PC-3 (cell line): ENCODE measurements at regions not wholly inside any gene's neighbourhood (a gene's known extent, or its start where the extent isn't known, plus 50 kb on each side); places are given as distances from the start of the nearest gene placed in this dataset.

Source experiments
- ATAC-seq: fragments of 200-7000 bp; cut with Tn5 transposase; 2 replicates; pipeline ENCODE4 v1.9.1; 2020; ENCODE audit warnings: mild to moderate bottlenecking, moderate library complexity
- BruUV-seq: library from RNA; stranded (reverse); fragments of 400-500 nt; replicated peaks from 2 replicates; lab custom pipeline; 2021; lab: Mats Ljungman, UMichigan
- CTCF ChIA-PET: fragments of 300-600 bp; sonication (Branson Sonifier 250); formaldehyde crosslinking; loops from one replicate; lab custom pipeline; 2022; ENCODE audit warnings: antibody characterized with exemption; lab: Charles Lee
- POLR2A ChIA-PET: fragments of 300-600 bp; sonication (Branson Sonifier 250); formaldehyde crosslinking; loops from one replicate; lab custom pipeline; 2022; ENCODE audit warnings: antibody characterized with exemption; ENCODE audit not compliant: unreplicated experiment; lab: Charles Lee
- DNase-seq: peaks from one replicate; pipeline ENCODE4 v3.0.0-alpha.2; 2015
- H2AFZ ChIP-seq: fragments of 300-600 bp; sonication (generic); 2 replicates; pipeline ENCODE4 v1.6.0; 2016; ENCODE audit warnings: antibody characterized with exemption, low read length
- H3F3A ChIP-seq: fragments of 300-600 bp; sonication (generic); one replicate; pipeline ENCODE4 v1.6.0; 2017; ENCODE audit warnings: antibody characterized with exemption, low read length, control low read depth, mild to moderate bottlenecking; ENCODE audit not compliant: unreplicated experiment
- H3K27ac ChIP-seq: fragments of 300-600 bp; sonication (generic); 2 replicates; pipeline ENCODE4 v1.5.1; 2016; ENCODE audit warnings: mild to moderate bottlenecking, low read length
- H3K27me3 ChIP-seq: fragments of 300-600 bp; sonication (generic); 2 replicates; pipeline ENCODE4 v1.6.1; 2016; ENCODE audit warnings: low read length, mixed read lengths
- H3K36me3 ChIP-seq: fragments of 300-600 bp; sonication (generic); 2 replicates; pipeline ENCODE4 v1.6.1; 2016; ENCODE audit warnings: low read depth, mixed run types, low read length, mixed read lengths
- H3K4me1 ChIP-seq: fragments of 300-600 bp; sonication (generic); 2 replicates; pipeline ENCODE4 v1.5.1; 2016; ENCODE audit warnings: low read length; ENCODE audit not compliant: insufficient read depth
- H3K4me2 ChIP-seq: fragments of 300-600 bp; sonication (generic); 2 replicates; pipeline ENCODE4 v1.6.0; 2016; ENCODE audit warnings: low read length
- H3K4me3 ChIP-seq: fragments of 300-600 bp; sonication (generic); 2 replicates; pipeline ENCODE4 v1.5.1; 2016; ENCODE audit warnings: mild to moderate bottlenecking, low read length, mixed read lengths
- H3K79me2 ChIP-seq: fragments of 300-600 bp; sonication (generic); 2 replicates; pipeline ENCODE4 v1.6.1; 2017; ENCODE audit warnings: low read length, mixed read lengths
- H3K9ac ChIP-seq: fragments of 300-600 bp; sonication (generic); 2 replicates; pipeline ENCODE4 v1.6.0; 2016; ENCODE audit warnings: mild to moderate bottlenecking, low read length
- H3K9me2 ChIP-seq: fragments of 300-600 bp; sonication (generic); replicated peaks from 2 replicates; pipeline ENCODE4 v1.6.1; 2016; ENCODE audit warnings: mixed run types, low read length, mixed read lengths
- H3K9me3 ChIP-seq: fragments of 300-600 bp; sonication (generic); 2 replicates; pipeline ENCODE4 v1.6.1; 2016; ENCODE audit warnings: low read length, mixed read lengths
- H4K20me1 ChIP-seq: fragments of 300-600 bp; sonication (generic); 2 replicates; pipeline ENCODE4 v1.6.1; 2016; ENCODE audit warnings: low read length, mixed read lengths
- EZH2 ChIP-seq: fragments of 300-600 bp; sonication (generic); IDR thresholded peaks from one replicate; pipeline ENCODE4 v1.6.1; 2017; ENCODE audit warnings: antibody characterized with exemption, mild to moderate bottlenecking, low read length; ENCODE audit not compliant: unreplicated experiment
- EZH2phosphoT487 ChIP-seq: fragments of 300-600 bp; sonication (generic); IDR thresholded peaks from 2 replicates; pipeline ENCODE4 v1.6.1; 2018; ENCODE audit warnings: mild to moderate bottlenecking, antibody characterized with exemption, low read length, borderline replicate concordance
- intact Hi-C: fragments of 100-400 bp; cut with micrococcal nuclease; formaldehyde crosslinking; loops from 2 replicates; pipeline ENCODE4 v1.9.0; 2023
- TF ChIP-seq, protein P1 (sequence below): fragments of 300-600 bp; sonication (generic); conservative IDR thresholded peaks from 2 replicates; pipeline ENCODE4 v1.5.1; 2017; ENCODE audit warnings: antibody characterized with exemption, low read depth, mild to moderate bottlenecking, low read length

GRCh38 chr7:16993543-16993942, 111.8 kb upstream of the AGR3 start:
- H3F3A ChIP-seq, result no peaks in the 10 kb centered on the region
- H2AFZ ChIP-seq, result no peak overlapping the region
- TF ChIP-seq EZH2, result no peak
- TF ChIP-seq, protein P1, sequence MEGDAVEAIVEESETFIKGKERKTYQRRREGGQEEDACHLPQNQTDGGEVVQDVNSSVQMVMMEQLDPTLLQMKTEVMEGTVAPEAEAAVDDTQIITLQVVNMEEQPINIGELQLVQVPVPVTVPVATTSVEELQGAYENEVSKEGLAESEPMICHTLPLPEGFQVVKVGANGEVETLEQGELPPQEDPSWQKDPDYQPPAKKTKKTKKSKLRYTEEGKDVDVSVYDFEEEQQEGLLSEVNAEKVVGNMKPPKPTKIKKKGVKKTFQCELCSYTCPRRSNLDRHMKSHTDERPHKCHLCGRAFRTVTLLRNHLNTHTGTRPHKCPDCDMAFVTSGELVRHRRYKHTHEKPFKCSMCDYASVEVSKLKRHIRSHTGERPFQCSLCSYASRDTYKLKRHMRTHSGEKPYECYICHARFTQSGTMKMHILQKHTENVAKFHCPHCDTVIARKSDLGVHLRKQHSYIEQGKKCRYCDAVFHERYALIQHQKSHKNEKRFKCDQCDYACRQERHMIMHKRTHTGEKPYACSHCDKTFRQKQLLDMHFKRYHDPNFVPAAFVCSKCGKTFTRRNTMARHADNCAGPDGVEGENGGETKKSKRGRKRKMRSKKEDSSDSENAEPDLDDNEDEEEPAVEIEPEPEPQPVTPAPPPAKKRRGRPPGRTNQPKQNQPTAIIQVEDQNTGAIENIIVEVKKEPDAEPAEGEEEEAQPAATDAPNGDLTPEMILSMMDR, result no peak
- TF ChIP-seq EZH2phosphoT487, result no peak
- POLR2A ChIA-PET, result no interaction called here
- no peaks in the 10 kb centered on the region for H3K36me3 ChIP-seq
- no peak overlapping the region for H3K27ac ChIP-seq
- H3K9ac ChIP-seq, result no peak overlapping the region
- peaks cover 17% of the 10 kb centered on the region for H3K4me1 ChIP-seq
- DNase-seq, result no peak
- no peak overlapping the region for H3K4me2 ChIP-seq
- H3K9me2 ChIP-seq, result no peaks in the 10 kb centered on the region
- H3K79me2 ChIP-seq, result no peaks in the 10 kb centered on the region
- CTCF ChIA-PET, result no interaction called here
- intact Hi-C loops, result no loop called here
- no peaks in the 10 kb centered on the region for H4K20me1 ChIP-seq
- no peak for ATAC-seq
- H3K9me3 ChIP-seq, result no peaks in the 10 kb centered on the region
- no peak overlapping the region for H3K4me3 ChIP-seq
- no TSS peak for BruUV-seq
- no peaks in the 10 kb centered on the region for H3K27me3 ChIP-seq

DNA sequence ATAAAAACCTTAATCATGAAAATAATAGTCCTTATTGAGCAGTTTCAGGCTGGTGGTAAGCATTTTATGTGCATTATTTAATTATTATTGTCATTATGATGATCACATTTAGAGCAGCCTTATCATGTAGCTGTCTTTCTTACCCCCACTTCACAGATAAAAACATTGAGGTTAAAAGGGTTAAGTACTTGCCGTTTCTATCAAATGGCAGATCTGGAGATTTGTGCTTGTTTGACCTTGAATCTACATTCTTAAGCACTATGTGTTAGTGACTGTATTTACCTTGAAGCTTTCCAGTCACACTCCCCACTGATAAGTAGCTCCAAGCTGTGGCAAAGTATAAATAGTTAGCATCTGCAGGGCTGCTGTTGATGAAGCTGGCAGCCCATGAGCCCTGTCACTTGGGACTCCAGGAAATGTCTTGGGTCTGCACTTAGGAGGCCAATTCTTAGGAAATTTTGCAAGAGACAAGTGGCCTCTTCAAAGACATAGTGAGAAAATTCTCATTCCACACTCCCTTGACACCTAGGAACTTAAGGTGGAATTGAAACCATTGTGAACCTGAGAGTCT, 116.8 kb upstream of the AGR3 start:
- H3K36me3 ChIP-seq, result no peaks in the 10 kb centered on the region

More for the DNA sequence above, 116.8 kb upstream of the AGR3 start:
- Histone ChIP-seq H3K9me2 (no peaks in the 10 kb centered on the region), H3K4me3 (no peak overlapping the region), H4K20me1 (no peaks in the 10 kb centered on the region), H3K9ac (no peak overlapping the region), H3K79me2 (no peaks in the 10 kb centered on the region), H3K4me2 (no peak overlapping the region), H3F3A (no peaks in the 10 kb centered on the region), H3K27ac (no peak overlapping the region), H2AFZ (no peak overlapping the region), H3K27me3 (no peaks in the 10 kb centered on the region), H3K4me1 (no peaks in the 10 kb centered on the region), H3K9me3 (no peaks in the 10 kb centered on the region)
- CTCF ChIA-PET, result interaction anchor here (0.6 kb wide), 1 partner anchor 42 kb away, joined by 3 read pairs; no protein-coding TSS in a partner anchor
- POLR2A ChIA-PET, result no interaction called here
- no peak for ATAC-seq
- DNase-seq, result no peak
- TF ChIP-seq, protein P1, result no peak
- TF ChIP-seq EZH2phosphoT487 (no peak), EZH2 (no peak)
- no TSS peak for BruUV-seq
- intact Hi-C loops, result no loop called here
